GM19035 (cell line): ENCODE measurements at regions not wholly inside any gene's neighbourhood (a gene's known extent, or its start where the extent isn't known, plus 50 kb on each side); places are given as distances from the start of the nearest gene placed in this dataset.
"Not testable (repeated sequence)": the region's sequence is repeated elsewhere in the genome, so short reads cannot be mapped to it uniquely, and the experiment has no call there.

Source experiments
- ATAC-seq: cut with Tn5 transposase; IDR thresholded peaks from one replicate; pipeline ENCODE4 v1.9.1; 2021; ENCODE audit not compliant: unreplicated experiment

DNA sequence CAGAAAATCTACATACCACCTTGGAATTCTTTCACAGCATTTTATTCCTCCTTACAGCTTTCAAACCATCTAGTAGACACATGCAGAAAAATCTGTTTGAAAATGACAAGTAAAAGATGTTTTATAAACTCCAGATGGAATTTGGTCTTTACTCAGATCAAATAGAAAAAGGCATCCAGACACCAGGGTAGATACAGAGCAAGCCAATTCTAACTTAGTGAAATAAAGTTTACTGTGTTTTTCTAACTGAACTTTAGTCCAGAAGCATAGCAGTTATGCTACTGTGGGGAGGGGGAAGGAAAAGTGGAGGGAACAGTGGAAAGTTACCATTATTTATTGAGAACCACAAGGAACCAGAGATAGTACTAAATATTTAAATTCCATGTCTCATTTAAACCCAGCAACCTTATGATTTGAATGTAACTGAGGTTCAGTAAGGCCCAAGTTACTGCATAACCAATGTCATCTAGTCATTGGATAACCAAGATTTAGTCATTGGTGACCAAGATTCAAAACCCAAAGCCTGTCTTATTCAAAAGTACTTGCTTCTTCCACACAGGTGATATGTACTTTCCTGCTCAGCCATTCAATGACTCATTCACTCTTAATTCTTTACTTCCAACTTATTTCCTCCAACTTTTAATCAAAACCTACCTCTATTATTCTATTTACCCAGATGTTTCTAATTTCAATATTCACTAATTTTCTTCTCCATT is 57.7 kb downstream of the RAD51AP2 start:
- no peak for ATAC-seq

DNA sequence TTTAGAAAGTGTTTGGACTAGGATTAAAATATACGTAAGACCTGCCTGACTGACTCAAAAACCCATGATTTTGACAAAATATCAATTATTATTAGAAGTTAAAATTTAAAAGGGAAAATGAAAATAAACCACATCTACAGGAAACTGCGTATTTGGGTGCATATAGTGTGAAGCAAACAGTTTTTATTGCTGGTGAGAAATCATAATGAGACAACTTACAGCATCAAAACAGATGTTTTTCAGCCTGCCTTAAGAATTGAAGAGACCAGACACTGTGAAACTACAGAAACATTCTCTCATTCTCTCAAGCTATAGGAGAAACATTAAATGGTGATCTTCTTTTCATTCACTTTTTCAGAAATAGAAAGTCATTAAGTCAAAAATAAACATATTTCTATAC is 62.9 kb downstream of the RAD51AP2 start:
- ATAC-seq = no peak

DNA sequence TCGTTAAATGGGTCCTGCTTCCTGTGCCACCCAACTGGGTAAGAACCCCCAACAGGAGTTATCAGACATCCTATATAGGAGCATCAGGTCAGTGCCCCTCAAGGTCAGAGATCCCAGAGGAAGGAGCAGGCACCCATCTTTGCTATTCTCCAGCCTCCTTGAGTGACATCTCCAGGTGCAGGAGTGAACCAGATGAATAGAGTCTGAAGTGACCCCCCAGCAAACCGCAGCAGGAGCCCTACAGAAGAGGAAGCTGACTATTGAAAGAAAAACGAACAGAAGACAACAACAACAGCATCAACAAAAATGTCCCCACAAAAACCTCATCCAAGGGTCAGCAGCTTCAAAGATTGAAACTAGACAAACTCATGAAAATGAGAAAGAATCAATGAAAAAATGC is 72.0 kb downstream of the RAD51AP2 start:
- ATAC-seq = not testable (repeated sequence)

- no peak for ATAC-seq
Observed at GRCh38 chr2:17445744-17446143, 72.5 kb downstream of the RAD51AP2 start.

- ATAC-seq = no peak
Observed at GRCh38 chr2:17442334-17442733, 75.9 kb downstream of the RAD51AP2 start.

GRCh38 chr2:17441790-17442189 is 76.5 kb downstream of the RAD51AP2 start:
- ATAC-seq = no peak

DNA sequence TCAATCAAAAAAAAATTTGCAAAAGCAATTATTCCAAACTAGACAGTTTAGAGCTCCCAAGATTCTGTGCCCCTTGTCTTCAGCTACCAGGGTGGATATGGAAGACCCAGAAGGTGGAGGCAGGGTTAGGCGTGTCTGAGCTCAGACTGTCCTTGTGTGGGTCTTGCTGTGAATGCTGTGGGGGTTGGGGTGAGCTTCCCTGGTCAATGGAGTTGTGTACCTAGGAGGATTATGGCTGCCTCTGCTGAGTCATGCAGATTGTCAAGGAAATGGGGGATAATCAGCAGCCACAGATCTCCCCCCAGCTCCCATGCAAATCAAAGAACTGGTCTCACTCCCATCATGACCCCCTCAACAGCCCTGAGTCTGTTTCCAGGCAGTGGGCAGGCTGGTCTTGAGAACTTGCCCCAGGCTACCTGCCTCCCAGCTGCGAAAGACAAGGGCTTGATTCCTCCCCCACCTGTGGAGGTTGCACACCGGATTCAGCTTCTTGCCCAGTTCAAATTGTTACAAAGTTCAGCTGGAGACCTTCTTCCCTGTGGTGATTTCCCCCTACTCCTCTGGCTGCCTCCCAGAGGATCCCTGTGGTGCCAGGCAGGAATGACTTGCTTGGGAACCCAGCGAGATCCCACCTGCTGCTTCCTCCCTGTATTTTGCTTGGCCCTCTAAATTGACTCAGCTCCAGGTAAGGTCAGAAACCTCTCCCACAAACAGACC is 77.0 kb downstream of the RAD51AP2 start:
- ATAC-seq = no peak

GRCh38 chr2:17430326-17430725 is 87.9 kb downstream of the RAD51AP2 start:
- ATAC-seq = no peak

- no peak for ATAC-seq
Observed at GRCh38 chr2:17429130-17429529, 89.1 kb downstream of the RAD51AP2 start.

DNA sequence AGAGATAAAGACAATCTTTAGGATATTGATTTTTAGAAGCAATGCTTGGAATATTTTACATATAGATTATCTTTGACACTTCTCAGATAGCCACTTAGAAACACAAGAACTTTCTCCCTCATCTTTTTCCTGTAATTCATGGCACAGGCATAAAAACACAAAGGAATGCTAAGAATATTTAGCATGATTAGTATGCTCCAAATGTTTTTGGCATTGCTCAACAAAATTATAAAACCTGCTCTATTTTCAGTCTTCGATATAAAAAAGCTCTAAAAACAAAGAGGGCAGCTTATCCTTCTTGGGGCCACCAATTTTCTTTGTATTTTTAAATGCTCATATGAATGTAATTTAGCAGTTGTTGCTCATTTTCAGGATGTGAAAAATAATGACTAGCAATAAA is 90.8 kb downstream of the RAD51AP2 start:
- no peak for ATAC-seq

DNA sequence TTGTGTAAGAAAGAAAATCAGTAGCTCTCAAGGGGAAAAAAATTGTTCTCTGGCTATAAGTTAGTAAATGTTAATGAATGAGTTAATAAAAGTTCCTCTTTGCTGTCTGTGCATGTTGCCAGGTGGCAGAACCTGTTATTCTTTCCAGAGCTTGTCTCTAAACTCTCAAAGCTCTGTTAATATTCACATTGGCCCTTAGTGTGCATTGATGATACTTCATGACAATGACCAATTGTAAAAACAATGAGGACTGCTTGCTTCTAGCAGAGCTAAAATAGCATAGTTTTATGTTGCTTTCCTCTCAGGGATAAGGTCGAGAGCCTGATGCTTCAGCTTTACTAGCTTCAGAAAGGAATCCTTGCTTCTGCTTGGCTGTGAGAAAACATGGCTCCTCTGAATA is 91.5 kb downstream of the RAD51AP2 start:
- ATAC-seq = no peak

DNA sequence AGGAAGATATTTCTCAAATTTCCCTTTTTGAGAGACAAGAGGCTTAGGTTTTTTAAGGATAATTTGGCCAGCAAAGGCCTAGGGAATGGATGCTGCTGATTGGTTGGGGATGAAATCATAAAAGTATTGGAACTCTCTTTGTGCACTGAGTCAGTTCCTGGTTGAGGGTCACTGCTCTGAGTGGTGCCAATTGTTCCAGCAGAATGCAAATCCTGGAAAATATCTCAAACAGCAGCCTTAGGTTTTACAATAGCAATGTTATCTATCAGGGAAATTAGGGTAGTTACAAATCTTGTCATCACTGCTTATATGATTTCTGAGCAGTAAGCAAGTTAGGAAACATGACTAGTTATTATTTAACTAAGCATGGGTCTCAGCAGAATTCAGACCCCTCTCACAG is 96.2 kb downstream of the RAD51AP2 start:
- ATAC-seq = no peak

GRCh38 chr2:17416884-17417391 is 101.3 kb downstream of the RAD51AP2 start:
- no peak for ATAC-seq

DNA sequence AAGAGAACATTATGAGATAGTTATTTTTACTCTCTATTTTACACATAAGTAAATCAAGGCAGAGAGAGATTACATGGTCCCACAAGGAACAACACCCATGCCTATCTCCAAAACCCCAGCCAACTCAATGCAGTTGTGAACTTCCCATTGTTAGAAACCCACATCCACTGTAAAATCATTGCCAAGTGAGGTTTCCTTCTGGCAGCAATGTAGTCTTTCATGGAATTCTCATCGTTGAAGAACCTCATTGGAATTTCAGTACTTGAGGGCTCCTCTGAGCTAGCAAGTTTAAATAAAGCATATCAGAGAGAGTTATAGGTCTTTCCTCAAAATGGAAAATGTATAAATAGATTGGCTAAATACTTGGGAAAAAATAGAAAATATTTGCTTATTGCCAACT is 105.2 kb downstream of the RAD51AP2 start:
- no peak for ATAC-seq

DNA sequence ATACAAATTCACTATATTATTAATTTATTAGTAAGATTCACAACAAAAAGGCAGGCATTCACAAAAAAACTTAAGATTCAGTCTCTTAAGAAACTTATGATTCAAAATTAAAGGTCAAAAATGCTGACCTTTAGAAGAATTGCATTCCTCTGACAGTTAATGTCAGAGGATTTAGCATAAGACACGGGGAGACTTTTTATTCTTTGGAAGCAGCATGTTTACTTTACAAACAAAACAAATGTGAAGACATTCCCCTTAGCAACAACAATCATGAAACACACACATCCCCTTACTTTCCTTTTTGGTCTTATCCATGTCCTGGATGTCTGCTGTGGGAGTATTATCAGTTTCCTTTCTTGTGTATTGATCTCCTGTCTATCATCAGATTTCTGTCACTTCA is 117.1 kb downstream of the RAD51AP2 start:
- ATAC-seq = no peak

GRCh38 chr2:17398770-17399169 is 119.5 kb downstream of the RAD51AP2 start:
- ATAC-seq = no peak

- no peak for ATAC-seq
Observed at GRCh38 chr2:17388798-17389197, 129.4 kb downstream of the RAD51AP2 start.

- ATAC-seq = no peak
Observed at GRCh38 chr2:17387591-17387990, 130.6 kb downstream of the RAD51AP2 start.

GRCh38 chr2:17386771-17387170 is 131.5 kb downstream of the RAD51AP2 start:
- ATAC-seq = no peak

DNA sequence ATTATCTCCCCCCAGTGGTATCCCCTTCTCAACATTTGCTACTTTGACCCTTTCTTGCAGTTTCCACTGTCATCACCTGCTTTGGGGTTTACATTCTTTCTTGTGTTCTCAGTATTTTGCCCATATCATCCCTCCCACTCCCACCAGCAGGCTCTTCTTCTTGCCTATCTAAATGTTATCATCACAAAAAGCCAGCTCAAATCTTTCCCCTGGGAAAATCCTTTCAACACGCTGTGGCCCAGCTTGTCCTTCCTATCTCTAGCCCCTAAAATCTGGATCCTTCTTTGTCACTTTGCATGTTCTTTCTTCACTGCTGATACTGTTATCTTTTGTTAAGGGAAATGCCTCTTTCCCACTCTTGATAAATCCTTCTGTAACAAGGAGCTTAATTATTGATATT is 138.2 kb downstream of the RAD51AP2 start:
- no peak for ATAC-seq

- ATAC-seq = no peak
Observed at GRCh38 chr2:17375262-17375661, 143.0 kb downstream of the RAD51AP2 start.

DNA sequence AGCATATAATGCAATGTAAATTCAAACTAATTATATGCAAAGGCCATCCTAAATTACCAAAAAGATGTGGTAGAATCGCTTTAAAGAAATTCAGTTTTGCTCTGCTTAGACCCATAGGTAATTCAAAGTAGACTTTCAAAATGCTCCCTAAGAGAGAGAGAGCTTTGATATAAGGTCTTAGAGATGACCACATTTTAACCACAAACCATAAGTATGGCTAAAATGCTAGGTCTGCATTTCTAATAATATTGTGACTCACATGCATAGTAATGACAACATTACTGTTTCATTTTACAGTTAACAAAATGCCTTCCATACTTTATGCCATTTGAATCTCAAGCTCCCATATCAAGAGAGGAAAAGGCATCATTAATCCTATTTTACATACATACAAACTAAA is 144.5 kb downstream of the RAD51AP2 start:
- ATAC-seq = no peak
